ENCODE measurements at regions not wholly inside any gene's neighbourhood (a gene's known extent, or its start where the extent isn't known, plus 50 kb on each side); places are given as distances from the start of the nearest gene placed in this dataset.
"Not testable (repeated sequence)": the region's sequence is repeated elsewhere in the genome, so short reads cannot be mapped to it uniquely, and the experiment has no call there.

- Histone ChIP-seq H3K36me3 (no peaks in the 10 kb centered on the region), H3K4me3 (no peak overlapping the region), H3K27ac (no peak overlapping the region), H3K27me3 (no peaks in the 10 kb centered on the region), H3K9me3 (no peaks in the 10 kb centered on the region), H3K4me1 (no peaks in the 10 kb centered on the region)
- no peak for TF ChIP-seq POLR2A (IDR thresholded peaks at IDR 0.05)
- TF ChIP-seq, protein P1, sequence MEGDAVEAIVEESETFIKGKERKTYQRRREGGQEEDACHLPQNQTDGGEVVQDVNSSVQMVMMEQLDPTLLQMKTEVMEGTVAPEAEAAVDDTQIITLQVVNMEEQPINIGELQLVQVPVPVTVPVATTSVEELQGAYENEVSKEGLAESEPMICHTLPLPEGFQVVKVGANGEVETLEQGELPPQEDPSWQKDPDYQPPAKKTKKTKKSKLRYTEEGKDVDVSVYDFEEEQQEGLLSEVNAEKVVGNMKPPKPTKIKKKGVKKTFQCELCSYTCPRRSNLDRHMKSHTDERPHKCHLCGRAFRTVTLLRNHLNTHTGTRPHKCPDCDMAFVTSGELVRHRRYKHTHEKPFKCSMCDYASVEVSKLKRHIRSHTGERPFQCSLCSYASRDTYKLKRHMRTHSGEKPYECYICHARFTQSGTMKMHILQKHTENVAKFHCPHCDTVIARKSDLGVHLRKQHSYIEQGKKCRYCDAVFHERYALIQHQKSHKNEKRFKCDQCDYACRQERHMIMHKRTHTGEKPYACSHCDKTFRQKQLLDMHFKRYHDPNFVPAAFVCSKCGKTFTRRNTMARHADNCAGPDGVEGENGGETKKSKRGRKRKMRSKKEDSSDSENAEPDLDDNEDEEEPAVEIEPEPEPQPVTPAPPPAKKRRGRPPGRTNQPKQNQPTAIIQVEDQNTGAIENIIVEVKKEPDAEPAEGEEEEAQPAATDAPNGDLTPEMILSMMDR (IDR thresholded peaks at IDR 0.05): no peak
- no peak for TF ChIP-seq EP300 (IDR thresholded peaks at IDR 0.05)
- no peak for TF ChIP-seq POLR2AphosphoS5 (IDR thresholded peaks at IDR 0.05)
- WGBS: 70% methylated on average over 4 of the region's 4 CpGs
- DNase-seq (ENCODE audit: low spot score in 2 of 2): no peak
Measured at GRCh38 chr18:71047882-71048281, 759.0 kb downstream of the SOCS6 start.

GRCh38 chr18:71045331-71046065 is 756.7 kb downstream of the SOCS6 start:
- Histone ChIP-seq H3K4me3 (no peak overlapping the region), H3K27me3 (no peaks in the 10 kb centered on the region), H3K36me3 (no peaks in the 10 kb centered on the region), H3K27ac (no peak overlapping the region), H3K9me3 (no peaks in the 10 kb centered on the region), H3K4me1 (no peaks in the 10 kb centered on the region)
- DNase-seq (ENCODE audit: low spot score in 2 of 2): no peak
- 4% methylated on average over 1 of the region's 1 CpG for WGBS
- no peak for TF ChIP-seq POLR2A (IDR thresholded peaks at IDR 0.05)
- TF ChIP-seq, protein P1 (IDR thresholded peaks at IDR 0.05): no peak
- no peak for TF ChIP-seq POLR2AphosphoS5 (IDR thresholded peaks at IDR 0.05)
- TF ChIP-seq EP300 (IDR thresholded peaks at IDR 0.05): no peak

- no peaks in the 10 kb centered on the region for H3K4me1 ChIP-seq
- H3K36me3 ChIP-seq: no peaks in the 10 kb centered on the region
- H3K27me3 ChIP-seq: no peaks in the 10 kb centered on the region
- TF ChIP-seq POLR2AphosphoS5 (IDR thresholded peaks at IDR 0.05) (no peak), EP300 (IDR thresholded peaks at IDR 0.05) (no peak)
- TF ChIP-seq, protein P1 (IDR thresholded peaks at IDR 0.05): no peak
- DNase-seq (ENCODE audit: low spot score in 2 of 2): no peak
- no peak overlapping the region for H3K4me3 ChIP-seq
- 72% methylated on average over 4 of the region's 4 CpGs for WGBS
- H3K27ac ChIP-seq: no peak overlapping the region
- no peaks in the 10 kb centered on the region for H3K9me3 ChIP-seq
Measured at GRCh38 chr18:71040161-71040560, 751.3 kb downstream of the SOCS6 start.

DNA sequence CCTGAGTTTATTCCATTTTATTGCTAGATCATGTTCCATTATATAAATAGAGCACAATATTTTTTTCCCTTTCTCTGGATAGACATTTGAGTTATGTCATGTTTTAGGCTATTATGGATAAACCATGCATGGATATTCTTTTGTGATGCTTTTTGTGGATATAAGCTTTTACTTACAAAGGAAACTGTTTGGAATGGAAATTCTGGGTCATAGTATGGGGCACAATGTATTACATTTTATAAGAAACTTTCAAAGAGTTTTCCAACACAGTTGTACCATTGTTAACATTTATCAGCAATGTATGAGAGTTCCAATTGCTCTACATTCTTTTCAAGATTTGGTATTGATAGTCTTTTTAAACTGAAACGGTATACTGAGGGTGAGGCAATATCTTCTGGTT is 749.4 kb downstream of the SOCS6 start:
- TF ChIP-seq, protein P1 (IDR thresholded peaks at IDR 0.05): no peak
- TF ChIP-seq POLR2AphosphoS5 (IDR thresholded peaks at IDR 0.05) (no peak), EP300 (IDR thresholded peaks at IDR 0.05) (no peak), POLR2A (IDR thresholded peaks at IDR 0.05) (no peak)
- Histone ChIP-seq H3K9me3 (no peaks in the 10 kb centered on the region), H3K4me3 (no peak overlapping the region), H3K4me1 (no peaks in the 10 kb centered on the region), H3K36me3 (no peaks in the 10 kb centered on the region), H3K27me3 (no peaks in the 10 kb centered on the region), H3K27ac (no peak overlapping the region)
- WGBS: 70% methylated on average over 1 of the region's 1 CpG
- no peak for DNase-seq (ENCODE audit: low spot score in 2 of 2)

GRCh38 chr18:71036783-71037182 is 747.9 kb downstream of the SOCS6 start:
- no peak for TF ChIP-seq EP300 (IDR thresholded peaks at IDR 0.05)
- no peak for TF ChIP-seq POLR2AphosphoS5 (IDR thresholded peaks at IDR 0.05)
- TF ChIP-seq POLR2A (IDR thresholded peaks at IDR 0.05): no peak
- TF ChIP-seq, protein P1 (IDR thresholded peaks at IDR 0.05): no peak
- H3K36me3 ChIP-seq: no peaks in the 10 kb centered on the region
- H3K27ac ChIP-seq: no peak overlapping the region
- DNase-seq (ENCODE audit: low spot score in 2 of 2): no peak
- H3K4me1 ChIP-seq: no peaks in the 10 kb centered on the region
- H3K9me3 ChIP-seq: peaks cover 5% of the 10 kb centered on the region
- H3K27me3 ChIP-seq: no peaks in the 10 kb centered on the region
- H3K4me3 ChIP-seq: no peak overlapping the region
- 52% methylated on average over 1 of the region's 1 CpG for WGBS

DNA sequence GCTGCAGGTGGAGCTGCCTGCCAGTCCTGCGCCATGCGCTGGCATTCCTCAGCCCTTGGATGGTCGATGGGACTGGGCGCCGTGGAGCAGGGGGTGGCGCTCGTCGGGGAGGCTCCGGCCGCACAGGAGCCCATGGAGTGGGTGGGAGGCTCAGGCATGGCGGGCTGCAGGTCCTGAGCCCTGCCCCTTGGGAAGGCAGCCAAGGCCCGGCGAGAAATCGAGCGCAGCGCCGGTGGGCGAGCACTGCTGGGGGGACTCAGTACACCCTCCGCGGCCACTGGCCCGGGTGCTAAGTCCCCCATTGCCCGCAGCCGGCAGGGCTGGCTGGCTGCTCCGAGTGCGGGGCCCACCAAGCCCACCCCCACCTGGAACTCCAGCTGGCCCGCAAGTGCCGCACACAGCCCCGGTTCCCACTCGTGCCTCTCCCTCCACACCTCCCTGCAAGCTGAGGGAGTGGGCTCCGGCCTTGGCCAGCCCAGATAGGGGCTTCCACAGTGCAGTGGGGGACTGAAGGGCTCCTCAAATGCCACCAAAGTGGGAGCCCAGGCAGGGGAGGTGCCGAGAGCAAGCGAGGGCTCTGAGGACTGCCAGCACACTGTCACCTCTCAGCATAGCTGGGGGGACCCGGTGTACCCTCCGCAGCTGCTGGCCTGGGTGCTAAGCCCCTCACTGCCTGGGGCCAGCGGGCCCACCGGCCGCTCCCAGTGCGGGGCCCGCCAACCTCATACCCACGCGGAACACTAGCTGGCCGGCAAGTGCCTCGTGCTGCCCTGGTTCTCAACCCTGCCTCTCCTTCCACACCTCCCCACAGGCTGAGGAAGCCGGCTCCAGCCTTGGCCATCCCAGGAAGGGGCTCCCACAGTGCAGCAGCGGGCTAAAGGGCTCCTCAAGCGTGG is 742.7 kb downstream of the SOCS6 start:
- not testable (repeated sequence) for H3K36me3 ChIP-seq; H3K4me3 ChIP-seq; H3K4me1 ChIP-seq; H3K27me3 ChIP-seq; DNase-seq (ENCODE audit: low spot score in 2 of 2); H3K27ac ChIP-seq
- 92% methylated on average over 4 of the region's 46 CpGs for WGBS
- peaks cover 15% of the 10 kb centered on the region for H3K9me3 ChIP-seq

DNA sequence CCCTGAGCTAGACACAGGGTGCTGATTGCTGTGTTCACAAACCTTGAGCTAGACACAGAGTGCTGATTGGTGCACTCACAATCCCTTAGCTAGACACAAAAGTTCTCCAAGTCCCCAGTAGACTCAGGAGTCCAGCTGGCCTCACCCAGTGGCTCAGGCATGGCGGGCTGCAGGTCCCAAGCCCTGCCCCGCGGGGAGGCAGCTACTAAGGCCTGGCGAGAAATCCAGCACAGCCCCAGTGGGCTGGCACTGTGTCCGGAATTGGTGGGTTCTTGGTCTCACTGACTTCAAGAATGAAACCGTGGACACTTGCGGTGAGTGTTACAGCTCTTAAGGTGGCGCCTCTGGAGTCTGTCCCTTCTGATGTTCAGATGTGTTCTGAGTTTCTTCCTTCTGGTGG is 741.2 kb downstream of the SOCS6 start:
- not testable (repeated sequence) for H3K4me1 ChIP-seq; H3K27me3 ChIP-seq; H3K36me3 ChIP-seq; DNase-seq (ENCODE audit: low spot score in 2 of 2); H3K4me3 ChIP-seq; H3K27ac ChIP-seq
- peaks cover 15% of the 10 kb centered on the region for H3K9me3 ChIP-seq
- WGBS: 90% methylated on average over 4 of the region's 8 CpGs

Measured in suprapubic skin (tissue), 4 donors.